ENCODE measurements at regions not wholly inside any gene's neighbourhood (a gene's known extent, or its start where the extent isn't known, plus 50 kb on each side); places are given as distances from the start of the nearest gene placed in this dataset.

- no peak overlapping the region for H3K4me3 ChIP-seq (ENCODE audit: low read depth, low read length)
- CTCF ChIA-PET, result no interaction called here
Observed at GRCh38 chr5:130643321-130643720, 521.7 kb downstream of the HINT1 start.

DNA sequence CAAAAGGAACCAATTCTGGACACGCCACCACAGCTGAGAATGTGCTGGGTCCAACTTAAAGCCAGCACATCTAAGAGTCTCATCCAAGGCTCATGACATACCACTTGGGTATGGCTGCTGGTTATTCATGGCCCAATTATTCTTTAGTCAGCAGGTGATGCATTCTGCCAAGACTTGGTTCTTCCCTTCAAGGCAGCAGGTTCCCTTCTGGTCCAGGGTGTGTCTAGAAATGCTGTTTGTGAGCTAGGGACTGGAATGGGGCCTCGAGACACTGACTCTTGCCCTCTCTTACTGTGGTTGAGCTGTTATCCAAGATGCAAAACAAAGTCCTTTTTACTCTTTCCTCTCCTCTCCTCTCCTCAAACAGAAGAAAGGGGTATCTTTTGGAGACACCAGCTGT, 522.6 kb downstream of the HINT1 start:
- no peak overlapping the region for H3K4me3 ChIP-seq (ENCODE audit: low read depth, low read length)
- CTCF ChIA-PET, result no interaction called here
- H3K9me3 ChIP-seq (ENCODE audit: control insufficient read depth, insufficient read depth, low read depth, low read length), result no peaks in the 10 kb centered on the region
- no peaks in the 10 kb centered on the region for H3K36me3 ChIP-seq (ENCODE audit: control insufficient read depth in 2 of 2, insufficient read depth in 1 of 2, low read length in 2 of 2)
- H3K4me1 ChIP-seq (ENCODE audit: control insufficient read depth, insufficient read depth, low read length), result no peaks in the 10 kb centered on the region
- no peak for TF ChIP-seq ZNF626 (tag by site-specific recombination; IDR thresholded peaks at IDR 0.05)
- TF ChIP-seq ZNF76 (tag by site-specific recombination; IDR thresholded peaks at IDR 0.05; ENCODE audit: borderline replicate concordance, low read depth), result no peak
- TF ChIP-seq ZNF324 (tag by site-specific recombination; IDR thresholded peaks at IDR 0.05), result no peak
- TF ChIP-seq ZNF510 (tag by site-specific recombination; IDR thresholded peaks at IDR 0.05; ENCODE audit: insufficient replicate concordance), result no peak
- no peak for TF ChIP-seq ZNF747 (tag by site-specific recombination; IDR thresholded peaks at IDR 0.05)
- no peak for TF ChIP-seq ZNF2 (tag by site-specific recombination; IDR thresholded peaks at IDR 0.05)
- no peak for TF ChIP-seq ZNF596 (tag by site-specific recombination; IDR thresholded peaks at IDR 0.05)
- TF ChIP-seq ZFP37 (tag by site-specific recombination; IDR thresholded peaks at IDR 0.05), result no peak
- TF ChIP-seq YY1 (tag by site-specific recombination; IDR thresholded peaks at IDR 0.05), result no peak
- no peak for TF ChIP-seq ZBTB10 (tag by site-specific recombination; IDR thresholded peaks at IDR 0.05)
- no peak overlapping the region for H3K27ac ChIP-seq (ENCODE audit: extremely low read depth, low read depth, low read length)
- POLR2A ChIA-PET, result no interaction called here

More at GRCh38 chr5:130643321-130643720, 521.7 kb downstream of the HINT1 start:
- H3K36me3 ChIP-seq (ENCODE audit: control insufficient read depth in 2 of 2, insufficient read depth in 1 of 2, low read length in 2 of 2), result no peaks in the 10 kb centered on the region
- no peaks in the 10 kb centered on the region for H3K4me1 ChIP-seq (ENCODE audit: control insufficient read depth, insufficient read depth, low read length)
- TF ChIP-seq ZNF274 (IDR thresholded peaks at IDR 0.05; ENCODE audit: low read length) (no peak), ZNF274 (tag by site-specific recombination; IDR thresholded peaks at IDR 0.05; ENCODE audit: borderline replicate concordance) (no peak), ZNF202 (tag by site-specific recombination; IDR thresholded peaks at IDR 0.05; ENCODE audit: borderline replicate concordance) (no peak), TRIM28 (IDR thresholded peaks at IDR 0.05; ENCODE audit: borderline replicate concordance, low read length) (no peak), SETDB1 (IDR thresholded peaks at IDR 0.05; ENCODE audit: insufficient read length, low read length) (no peak), ZNF704 (tag by site-specific recombination; IDR thresholded peaks at IDR 0.05) (no peak), ZNF335 (tag by site-specific recombination; conservative IDR thresholded peaks at IDR 0.05) (no peak), PRDM1 (tag by site-specific recombination; IDR thresholded peaks at IDR 0.05) (no peak), ZNF677 (tag by site-specific recombination; IDR thresholded peaks at IDR 0.05) (no peak), ZNF544 (tag by site-specific recombination; IDR thresholded peaks at IDR 0.05) (no peak), ZNF837 (tag by site-specific recombination; IDR thresholded peaks at IDR 0.05) (no peak), ZNF639 (tag by site-specific recombination; IDR thresholded peaks at IDR 0.05) (no peak), ZNF514 (tag by site-specific recombination; IDR thresholded peaks at IDR 0.05) (no peak), RBAK (tag by site-specific recombination; IDR thresholded peaks at IDR 0.05) (no peak), TCF7L2 (IDR thresholded peaks at IDR 0.05; ENCODE audit: borderline replicate concordance, low read depth, low read length) (no peak), ZNF596 (tag by site-specific recombination; IDR thresholded peaks at IDR 0.05) (no peak), ZSCAN23 (tag by site-specific recombination; IDR thresholded peaks at IDR 0.05) (no peak), ZNF473 (tag by site-specific recombination; IDR thresholded peaks at IDR 0.05) (no peak)
- TF ChIP-seq, protein P1, sequence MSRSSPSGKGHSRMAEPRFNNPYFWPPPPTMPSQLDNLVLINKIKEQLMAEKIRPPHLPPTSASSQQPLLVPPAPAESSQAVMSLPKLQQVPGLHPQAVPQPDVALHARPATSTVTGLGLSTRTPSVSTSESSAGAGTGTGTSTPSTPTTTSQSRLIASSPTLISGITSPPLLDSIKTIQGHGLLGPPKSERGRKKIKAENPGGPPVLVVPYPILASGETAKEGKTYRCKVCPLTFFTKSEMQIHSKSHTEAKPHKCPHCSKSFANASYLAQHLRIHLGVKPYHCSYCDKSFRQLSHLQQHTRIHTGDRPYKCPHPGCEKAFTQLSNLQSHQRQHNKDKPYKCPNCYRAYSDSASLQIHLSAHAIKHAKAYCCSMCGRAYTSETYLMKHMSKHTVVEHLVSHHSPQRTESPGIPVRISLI (tag by site-specific recombination; IDR thresholded peaks at IDR 0.05), result no peak
- TF ChIP-seq, protein P2, sequence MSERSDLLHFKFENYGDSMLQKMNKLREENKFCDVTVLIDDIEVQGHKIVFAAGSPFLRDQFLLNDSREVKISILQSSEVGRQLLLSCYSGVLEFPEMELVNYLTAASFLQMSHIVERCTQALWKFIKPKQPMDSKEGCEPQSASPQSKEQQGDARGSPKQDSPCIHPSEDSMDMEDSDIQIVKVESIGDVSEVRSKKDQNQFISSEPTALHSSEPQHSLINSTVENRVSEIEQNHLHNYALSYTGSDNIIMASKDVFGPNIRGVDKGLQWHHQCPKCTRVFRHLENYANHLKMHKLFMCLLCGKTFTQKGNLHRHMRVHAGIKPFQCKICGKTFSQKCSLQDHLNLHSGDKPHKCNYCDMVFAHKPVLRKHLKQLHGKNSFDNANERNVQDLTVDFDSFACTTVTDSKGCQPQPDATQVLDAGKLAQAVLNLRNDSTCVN (tag by site-specific recombination; optimal IDR thresholded peaks at IDR 0.05), result no peak
- TF ChIP-seq, protein P3, sequence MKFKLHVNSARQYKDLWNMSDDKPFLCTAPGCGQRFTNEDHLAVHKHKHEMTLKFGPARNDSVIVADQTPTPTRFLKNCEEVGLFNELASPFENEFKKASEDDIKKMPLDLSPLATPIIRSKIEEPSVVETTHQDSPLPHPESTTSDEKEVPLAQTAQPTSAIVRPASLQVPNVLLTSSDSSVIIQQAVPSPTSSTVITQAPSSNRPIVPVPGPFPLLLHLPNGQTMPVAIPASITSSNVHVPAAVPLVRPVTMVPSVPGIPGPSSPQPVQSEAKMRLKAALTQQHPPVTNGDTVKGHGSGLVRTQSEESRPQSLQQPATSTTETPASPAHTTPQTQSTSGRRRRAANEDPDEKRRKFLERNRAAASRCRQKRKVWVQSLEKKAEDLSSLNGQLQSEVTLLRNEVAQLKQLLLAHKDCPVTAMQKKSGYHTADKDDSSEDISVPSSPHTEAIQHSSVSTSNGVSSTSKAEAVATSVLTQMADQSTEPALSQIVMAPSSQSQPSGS (tag by site-specific recombination; IDR thresholded peaks at IDR 0.05; ENCODE audit: low read depth), result no peak
- POLR2A ChIA-PET, result no interaction called here
- H3K27ac ChIP-seq (ENCODE audit: extremely low read depth, low read depth, low read length), result no peak overlapping the region
- no peaks in the 10 kb centered on the region for H3K9me3 ChIP-seq (ENCODE audit: control insufficient read depth, insufficient read depth, low read depth, low read length)
